WTC11 (cell line): ENCODE measurements at regions not wholly inside any gene's neighbourhood (a gene's known extent, or its start where the extent isn't known, plus 50 kb on each side); places are given as distances from the start of the nearest gene placed in this dataset.

Source experiments
- CTCF ChIP-seq: fragments of 200-600 bp; IDR thresholded peaks from 2 replicates; pipeline ENCODE4 v1.8.0; 2022; ENCODE audit warnings: antibody characterized with exemption
- ELF4 ChIP-seq: sonication (generic); formaldehyde crosslinking; IDR thresholded peaks from 2 replicates; pipeline ENCODE4 v1.8.1; 2022; ENCODE audit warnings: low read depth, mild to moderate bottlenecking, moderate library complexity, missing genetic modification reagents
- MYBL2 ChIP-seq: sonication (generic); formaldehyde crosslinking; IDR thresholded peaks from 2 replicates; pipeline ENCODE4 v1.8.1; 2023; ENCODE audit warnings: mild to moderate bottlenecking, moderate library complexity, missing genetic modification reagents
- ZNF121 ChIP-seq: sonication (generic); formaldehyde crosslinking; IDR thresholded peaks from 2 replicates; pipeline ENCODE4 v1.8.0; 2023; ENCODE audit warnings: missing genetic modification reagents

- TF ChIP-seq CTCF (no peak), ELF4 (CRISPR knock-in tag) (no peak), MYBL2 (CRISPR knock-in tag) (no peak), ZNF121 (CRISPR knock-in tag) (no peak)
Measured at GRCh38 chr12:59115526-59115925, 195.2 kb upstream of the LRIG3 start.
